GM12865 (cell line): ENCODE measurements at regions not wholly inside any gene's neighbourhood (a gene's known extent, or its start where the extent isn't known, plus 50 kb on each side); places are given as distances from the start of the nearest gene placed in this dataset.

Experiments
- DNase-seq: peaks from one replicate; pipeline ENCODE4 v3.0.0; 2010; ENCODE audit warnings: low read depth
- H3K4me3 ChIP-seq: 2 replicates; pipeline ENCODE4 v1.5.1; 2011; ENCODE audit warnings: mild to moderate bottlenecking, low read depth, low read length, control low read depth
- CTCF ChIP-seq: IDR thresholded peaks from 2 replicates; pipeline ENCODE4 v1.5.1; 2011; ENCODE audit warnings: low read length, control low read depth, low read depth, inconsistent platforms; ENCODE audit not compliant: insufficient read depth; ENCODE audit errors: missing control alignments

GRCh38 chr6:153625089-153625488 lies 414.0 kb upstream of the OPRM1 start:
- DNase-seq = no peak
- TF ChIP-seq CTCF = no peak
- no peak overlapping the region for H3K4me3 ChIP-seq

DNA sequence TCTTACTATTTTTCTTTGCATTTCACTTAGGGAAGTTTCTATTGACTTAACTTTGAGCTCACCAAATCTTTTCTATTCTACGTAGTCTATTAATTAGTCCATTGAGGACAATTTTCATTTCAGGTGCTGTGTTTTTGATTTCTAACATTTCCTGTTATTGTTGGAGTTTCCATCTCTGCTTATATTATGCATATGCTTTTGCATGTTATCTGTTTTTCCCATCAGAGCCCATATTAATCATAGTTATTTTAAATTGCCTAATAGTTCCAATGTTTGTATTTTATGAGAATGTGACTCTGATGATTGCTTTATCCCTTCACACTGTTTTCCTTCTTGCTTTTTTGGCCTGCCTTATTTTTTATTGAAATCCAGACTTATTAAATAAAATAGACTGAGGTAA lies 414.5 kb upstream of the OPRM1 start:
- DNase-seq = no peak
- no peak overlapping the region for H3K4me3 ChIP-seq
- TF ChIP-seq CTCF = no peak

DNA sequence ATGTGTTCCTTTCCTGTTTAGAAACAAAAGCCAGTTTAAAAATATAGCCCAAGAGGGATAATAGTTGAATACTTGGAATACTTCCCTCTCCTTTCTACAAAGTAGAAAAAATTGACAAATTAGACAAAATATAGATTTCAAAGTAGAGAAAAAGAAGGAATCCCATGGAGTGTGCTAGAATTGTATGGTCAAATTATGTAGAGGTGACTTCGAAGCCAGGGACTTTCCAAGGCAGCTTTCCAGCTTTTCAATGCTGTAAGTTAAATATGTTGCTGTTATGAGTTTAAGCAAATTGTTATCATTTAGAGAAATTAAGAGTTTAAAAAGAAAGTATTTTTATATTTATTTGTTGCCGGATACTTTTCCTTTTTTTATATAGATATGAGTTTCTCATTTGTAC lies 415.5 kb upstream of the OPRM1 start:
- no peak for DNase-seq
- no peak overlapping the region for H3K4me3 ChIP-seq
- no peak for TF ChIP-seq CTCF

GRCh38 chr6:153621491-153621890 lies 417.5 kb upstream of the OPRM1 start:
- no peak overlapping the region for H3K4me3 ChIP-seq
- no peak for TF ChIP-seq CTCF
- DNase-seq = no peak

- no peak overlapping the region for H3K4me3 ChIP-seq
- no peak for DNase-seq
- TF ChIP-seq CTCF = no peak
Observed at GRCh38 chr6:153621070-153621469, 418.0 kb upstream of the OPRM1 start.

GRCh38 chr6:153618371-153619322 lies 420.4 kb upstream of the OPRM1 start:
- no peak for DNase-seq
- no peak overlapping the region for H3K4me3 ChIP-seq
- no peak for TF ChIP-seq CTCF

DNA sequence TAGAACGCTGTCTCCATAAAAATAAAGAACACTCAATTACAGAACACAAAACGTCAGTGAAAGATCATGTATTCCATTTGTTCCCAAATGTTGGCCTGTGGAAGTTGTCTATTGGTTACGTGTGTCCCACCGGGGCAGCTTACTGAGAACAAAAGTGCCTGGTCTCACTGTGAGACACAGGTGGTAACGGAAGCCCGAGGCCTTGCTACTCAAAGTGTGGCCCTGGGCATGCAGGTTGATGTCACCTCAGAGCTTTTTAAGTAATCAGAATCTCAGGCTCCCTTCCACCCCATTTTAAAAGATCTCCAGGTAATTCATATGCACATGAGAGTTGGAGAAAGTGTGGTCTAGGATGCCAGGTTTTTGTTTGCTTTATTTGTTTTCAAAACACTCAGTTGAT lies 422.5 kb upstream of the OPRM1 start:
- no peak for DNase-seq
- no peak overlapping the region for H3K4me3 ChIP-seq
- TF ChIP-seq CTCF = no peak
